GM12878 (cell line): ENCODE measurements at regions not wholly inside any gene's neighbourhood (a gene's known extent, or its start where the extent isn't known, plus 50 kb on each side); places are given as distances from the start of the nearest gene placed in this dataset.

Source experiments
- ATAC-seq: fragments of 200-7000 bp; cut with Tn5 transposase; 3 replicates; pipeline ENCODE4 v1.9.1; 2020; ENCODE audit warnings: mild to moderate bottlenecking, moderate library complexity
- BruUV-seq: library from RNA; stranded (reverse); fragments of 400-500 nt; replicated peaks from 2 replicates; lab custom pipeline; 2021; lab: Mats Ljungman, UMichigan
- CTCF ChIA-PET: fragments of 300-600 bp; sonication (Branson Sonifier 250); formaldehyde crosslinking; extraction: SDS; loops from one replicate; lab custom pipeline; 2021; ENCODE audit warnings: inconsistent platforms; lab: Yijun Ruan, JAX
- POLR2A ChIA-PET: fragments of 350-600 bp; formaldehyde crosslinking; extraction: SDS; loops from one replicate; lab custom pipeline; 2021; ENCODE audit warnings: inconsistent platforms; lab: Charles Lee
- RAD21 ChIA-PET: fragments of 300-600 bp; sonication (Branson Sonifier 250); formaldehyde crosslinking; loops from one replicate; lab custom pipeline; 2023; ENCODE audit warnings: antibody characterized with exemption; ENCODE audit not compliant: unreplicated experiment; lab: Charles Lee
- SMC1A ChIA-PET: fragments of 300-600 bp; sonication (Branson Sonifier 250); formaldehyde crosslinking; loops from one replicate; lab custom pipeline; 2023; ENCODE audit not compliant: unreplicated experiment, uncharacterized antibody; lab: Charles Lee
- DNase-seq: peaks from one replicate; pipeline ENCODE4 v3.0.0-alpha.2; 2011; ENCODE audit warnings: low read depth, low spot score
- FAIRE-seq: peaks from 3 replicates; lab custom pipeline; 2011; peaks lifted over from hg19 to GRCh38; lab: Jason Lieb, UNC
- H2AFZ ChIP-seq: 2 replicates; pipeline ENCODE4 v1.6.0; 2011; ENCODE audit warnings: low read depth, low read length, control low read depth; ENCODE audit not compliant: control insufficient read depth
- H3K27ac ChIP-seq: 2 replicates; pipeline ENCODE4 v1.5.1; 2011; ENCODE audit warnings: control low read depth; ENCODE audit not compliant: control insufficient read depth, insufficient read depth
- H3K27me3 ChIP-seq, 2 experiments: replicated peaks in 1 of 2; 2 replicates each; pipeline versions ENCODE4 v1.6.0 to v1.6.1; 2011; ENCODE audit warnings: low read length in 1 of 2; ENCODE audit not compliant: control insufficient read depth in 2 of 2, insufficient read depth in 2 of 2
- H3K36me3 ChIP-seq, 2 experiments: 2 replicates each; pipeline ENCODE4 v1.5.1; 2011; ENCODE audit warnings: low read length in 1 of 2; ENCODE audit not compliant: control insufficient read depth in 2 of 2, insufficient read depth in 2 of 2
- H3K4me1 ChIP-seq: 2 replicates; pipeline ENCODE4 v1.6.1; 2011; ENCODE audit warnings: mild to moderate bottlenecking, low read length, moderate library complexity, mixed read lengths; ENCODE audit not compliant: control insufficient read depth, insufficient read depth
- H3K4me2 ChIP-seq: 2 replicates; pipeline ENCODE4 v1.6.0; 2011; ENCODE audit warnings: control low read depth; ENCODE audit not compliant: control insufficient read depth, insufficient read depth
- H3K4me3 ChIP-seq: fragments of 200-600 bp; sonication (generic); 2 replicates; pipeline ENCODE4 v1.5.1; 2016
- H3K79me2 ChIP-seq: 2 replicates; pipeline ENCODE4 v1.6.0; 2011; ENCODE audit warnings: low read length; ENCODE audit not compliant: control insufficient read depth, insufficient read depth
- H3K9ac ChIP-seq: 2 replicates; pipeline ENCODE4 v1.8.0; 2011; ENCODE audit warnings: low read length, control low read depth, mixed read lengths; ENCODE audit not compliant: control insufficient read depth, insufficient read depth
- H3K9me3 ChIP-seq: replicated peaks from 3 replicates; pipeline ENCODE4 v1.5.1; 2011; ENCODE audit warnings: mild to moderate bottlenecking, low read length; ENCODE audit not compliant: control insufficient read depth, insufficient read depth
- H4K20me1 ChIP-seq: 2 replicates; pipeline ENCODE4 v1.6.0; 2011; ENCODE audit not compliant: control insufficient read depth, insufficient read depth
- BACH1 ChIP-seq: fragments of 450-650 bp; IDR thresholded peaks from 2 replicates; pipeline ENCODE4 v1.6.1; 2017; ENCODE audit warnings: mild to moderate bottlenecking, borderline replicate concordance
- BCL3 ChIP-seq: IDR thresholded peaks from 2 replicates; pipeline ENCODE4 v1.6.1; 2011; ENCODE audit warnings: borderline replicate concordance, low read depth, mild to moderate bottlenecking, moderate library complexity, low read length; ENCODE audit not compliant: insufficient read depth, poor library complexity, severe bottlenecking
- CBFB ChIP-seq: IDR thresholded peaks from 2 replicates; pipeline ENCODE4 v1.6.1; 2016; ENCODE audit warnings: antibody characterized with exemption, low read depth
- CREB1 ChIP-seq: IDR thresholded peaks from 2 replicates; pipeline ENCODE4 v1.6.1; 2012; ENCODE audit warnings: low read depth, mild to moderate bottlenecking, inconsistent platforms
- CREM ChIP-seq: IDR thresholded peaks from 2 replicates; pipeline ENCODE4 v1.6.1; 2014; ENCODE audit warnings: antibody characterized with exemption, low read depth
- ESRRA ChIP-seq: IDR thresholded peaks from 2 replicates; pipeline ENCODE4 v1.6.1; 2012; ENCODE audit warnings: mild to moderate bottlenecking, low read length, improper control_type of control experiment
- EZH2 ChIP-seq: IDR thresholded peaks from 2 replicates; pipeline ENCODE4 v1.6.1; 2012; ENCODE audit warnings: low read depth, mild to moderate bottlenecking, control low read depth, inconsistent platforms, low read length, borderline replicate concordance; ENCODE audit not compliant: control insufficient read depth
- HDAC6 ChIP-seq: fragments of 200-600 bp; sonication (generic); IDR thresholded peaks from one replicate; pipeline ENCODE4 v1.8.0; 2017; ENCODE audit warnings: antibody characterized with exemption; ENCODE audit not compliant: unreplicated experiment
- JUNB ChIP-seq: IDR thresholded peaks from 2 replicates; pipeline ENCODE4 v1.6.1; 2016; ENCODE audit warnings: antibody characterized with exemption, mild to moderate bottlenecking
- MYB ChIP-seq: fragments of 150-350 bp; IDR thresholded peaks from 2 replicates; pipeline ENCODE4 v1.6.1; 2014; ENCODE audit warnings: mild to moderate bottlenecking, low read depth, low read length, borderline replicate concordance
- NFIC ChIP-seq: IDR thresholded peaks from 2 replicates; pipeline ENCODE4 v1.6.1; 2012; ENCODE audit warnings: low read depth, mild to moderate bottlenecking, inconsistent platforms, low read length, moderate library complexity
- PAX8 ChIP-seq: fragments of 450-650 bp; IDR thresholded peaks from 2 replicates; pipeline ENCODE4 v1.6.1; 2017; ENCODE audit warnings: mild to moderate bottlenecking, moderate library complexity
- RCOR1 ChIP-seq: conservative IDR thresholded peaks from 2 replicates; pipeline ENCODE4 v1.6.1; 2012; ENCODE audit warnings: low read depth, low read length, improper control_type of control experiment
- RUNX3 ChIP-seq: IDR thresholded peaks from 2 replicates; pipeline ENCODE4 v1.6.1; 2012; ENCODE audit warnings: low read length, inconsistent platforms
- SP1 ChIP-seq: IDR thresholded peaks from one replicate; pipeline ENCODE4 v1.6.1; 2011; ENCODE audit warnings: low read depth, low read length
- WGBS: methylation state at CpG from one replicate; pipeline ENCODE4 v1.1.6; 2016; ENCODE audit warnings: low lambda C conversion rate; ENCODE audit not compliant: insufficient replicate concordance, insufficient coverage; ENCODE audit errors: missing lambda C conversion rate; 5-methylcytosine and 5-hydroxymethylcytosine counted together
- in situ Hi-C: fragments of 300-500 bp; cut with MboI; formaldehyde crosslinking; loops from 9 replicates; pipeline ENCODE4 v1.14.3; 2018; ENCODE audit warnings: mixed read lengths
- intact Hi-C: fragments of 100-400 bp; cut with micrococcal nuclease; formaldehyde crosslinking; loops from one replicate; pipeline ENCODE4 v1.14.2; 2022; ENCODE audit not compliant: unreplicated experiment

- Histone ChIP-seq H3K79me2 (no peaks in the 10 kb centered on the region), H3K9ac (no peak overlapping the region)
- CTCF ChIA-PET, result interaction anchor here (0.5 to 2.7 kb wide), 4 partner anchors 346 to 861 kb away, joined by 3 to 12 read pairs (median 4); no protein-coding TSS in a partner anchor
- TF ChIP-seq SP1 (no peak), BCL3 (peak; percentile 78)
- TF ChIP-seq, all 136 proteins: peak for 1
- no peaks in the 10 kb centered on the region for H4K20me1 ChIP-seq
- intact Hi-C loops (loop anchor here (5.0 kb wide), 1 partner anchor 348 kb away; no protein-coding TSS in a partner anchor), in situ Hi-C loops (loop anchor here (10.0 kb wide), 1 partner anchor 590 kb away; no protein-coding TSS in a partner anchor)
- SMC1A ChIA-PET, result no interaction called here
- no peak overlapping the region for H3K4me3 ChIP-seq
- peaks cover 0 to 3% of the 10 kb centered on the region in 2 experiments; a peak in 2 of 4 replicates for H3K27me3 ChIP-seq
- H3K9me3 ChIP-seq, result no peaks in the 10 kb centered on the region
- RAD21 ChIA-PET, result no interaction called here
- no peak overlapping the region for H3K27ac ChIP-seq
- H3K4me2 ChIP-seq, result no peak overlapping the region
- no peaks in the 10 kb centered on the region for H3K4me1 ChIP-seq
- H2AFZ ChIP-seq, result no peak overlapping the region
- FAIRE-seq (no peak), DNase-seq (no peak), ATAC-seq (no peak)
- no TSS peak for BruUV-seq
- POLR2A ChIA-PET, result no interaction called here
- no peaks in the 10 kb centered on the region for H3K36me3 ChIP-seq
Observed at GRCh38 chr9:85264695-85265094, 477.1 kb downstream of the AGTPBP1 start.

- DNase-seq, result no peak
- no TSS peak for BruUV-seq
- POLR2A ChIA-PET, result no interaction called here
Observed at GRCh38 chr9:85263288-85263687, 478.5 kb downstream of the AGTPBP1 start.

More at GRCh38 chr9:85263288-85263687, 478.5 kb downstream of the AGTPBP1 start:
- TF ChIP-seq ESRRA, result no peak
- peak; percentile 67 for TF ChIP-seq JUNB
- peak; percentile 29; the same call in 1 of the 2 replicates for TF ChIP-seq RUNX3
- TF ChIP-seq PAX8, result no peak
- TF ChIP-seq RCOR1, result no peak
- peak; percentile 40; the same call in 1 of the 2 replicates for TF ChIP-seq CREM
- peak; percentile 79; the same call in 1 of the 2 replicates for TF ChIP-seq CREB1
- TF ChIP-seq NFIC, result peak; percentile 54; the same call in 1 of the 2 replicates
- no peak for TF ChIP-seq MYB
- no peak for TF ChIP-seq EZH2
- TF ChIP-seq CBFB, result no peak
- no peak for TF ChIP-seq BACH1
- TF ChIP-seq HDAC6, result no peak
- Histone ChIP-seq H2AFZ (no peak overlapping the region), H3K4me1 (no peaks in the 10 kb centered on the region), H3K9me3 (no peaks in the 10 kb centered on the region), H3K27ac (no peak overlapping the region), H3K4me2 (no peak overlapping the region), H3K27me3 (peaks cover 0 to 3% of the 10 kb centered on the region in 2 experiments; a peak in 2 of 4 replicates), H3K9ac (no peak overlapping the region), H3K36me3 (no peaks in the 10 kb centered on the region), H4K20me1 (no peaks in the 10 kb centered on the region), H3K4me3 (no peak overlapping the region), H3K79me2 (no peaks in the 10 kb centered on the region)
- intact Hi-C loops (loop anchor here (5.0 kb wide), 1 partner anchor 349 kb away; no protein-coding TSS in a partner anchor), in situ Hi-C loops (loop anchor here (10.0 kb wide), 1 partner anchor 588 kb away; no protein-coding TSS in a partner anchor)
- ATAC-seq (peak; percentile 22; the same call in 2 of the 3 replicates), FAIRE-seq (no peak)
- WGBS, result 2% methylated on average over 2 of the region's 2 CpGs
- CTCF ChIA-PET, result interaction anchor here (1.1 to 2.7 kb wide), 6 partner anchors 119 to 866 kb away, joined by 3 to 12 read pairs (median 4); no protein-coding TSS in a partner anchor
- SMC1A ChIA-PET, result interaction anchor here (0.6 to 2.7 kb wide), 4 partner anchors 9 to 347 kb away, joined by 3 to 7 read pairs (median 4); no protein-coding TSS in a partner anchor
- RAD21 ChIA-PET, result no interaction called here
